Astrocyte (in vitro differentiated cells and primary cell): ENCODE measurements at regions not wholly inside any gene's neighbourhood (a gene's known extent, or its start where the extent isn't known, plus 50 kb on each side); places are given as distances from the start of the nearest gene placed in this dataset.

Source experiments
- CTCF ChIP-seq: IDR thresholded peaks from 2 replicates; pipeline ENCODE4 v1.5.1; 2011; ENCODE audit warnings: low read depth, mild to moderate bottlenecking, inconsistent platforms, low read length, moderate library complexity; ENCODE audit not compliant: insufficient read depth
- EZH2 ChIP-seq: IDR thresholded peaks from 2 replicates; pipeline ENCODE4 v1.6.1; 2012; ENCODE audit warnings: mild to moderate bottlenecking, low read length, inconsistent platforms; ENCODE audit not compliant: insufficient read depth

DNA sequence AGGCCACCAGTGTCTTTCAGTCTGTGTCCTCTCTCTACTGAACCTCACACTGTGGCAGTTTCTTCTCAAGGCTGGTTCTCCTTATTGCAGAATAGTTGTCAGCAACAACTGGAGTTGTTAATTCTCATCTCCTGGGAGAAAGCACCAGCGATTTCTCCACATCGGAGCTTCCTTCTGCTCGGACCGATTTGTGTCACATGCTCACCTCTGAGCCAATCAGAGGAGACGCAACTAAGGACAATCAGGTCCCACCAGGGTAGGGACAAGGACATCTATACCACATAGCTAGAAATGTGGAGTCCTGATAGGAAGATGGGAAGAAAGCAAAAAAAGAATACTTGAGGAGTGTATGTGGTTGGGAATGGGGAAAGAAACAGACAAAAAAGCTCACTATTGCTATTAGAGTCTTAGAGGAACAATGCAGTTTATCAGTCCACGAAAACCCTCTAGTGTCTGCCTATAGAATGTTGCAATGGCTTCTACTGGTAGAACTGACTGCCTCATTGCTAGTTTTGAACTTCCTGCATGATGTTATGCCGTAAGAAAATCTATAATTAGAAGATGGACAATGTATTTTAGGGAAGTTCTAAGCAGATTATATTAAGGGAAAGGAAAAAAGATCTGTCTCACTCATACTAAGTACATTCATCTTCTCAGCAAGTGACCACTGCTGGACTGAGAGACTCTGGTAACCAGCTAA, 169.7 kb downstream of the CDCA7 start:
- no peak for TF ChIP-seq CTCF
- no peak for TF ChIP-seq EZH2
